Kidney epithelial cell (primary cell): ENCODE measurements at regions not wholly inside any gene's neighbourhood (a gene's known extent, or its start where the extent isn't known, plus 50 kb on each side); places are given as distances from the start of the nearest gene placed in this dataset.
A peak's percentile ranks its signal among the peaks of the same experiment; 100 is the strongest.

Experiments used
- DNase-seq: peaks from one replicate; pipeline ENCODE4 v3.0.0-alpha.2; 2010; ENCODE audit warnings: low read depth
- H3K27me3 ChIP-seq: 2 replicates; pipeline ENCODE4 v1.6.0; 2011; ENCODE audit warnings: low read length; ENCODE audit not compliant: control insufficient read depth, insufficient read depth
- H3K36me3 ChIP-seq: 2 replicates; pipeline ENCODE4 v1.5.1; 2011; ENCODE audit warnings: low read length; ENCODE audit not compliant: control insufficient read depth, insufficient read depth
- H3K4me3 ChIP-seq: 2 replicates; pipeline ENCODE4 v1.5.1; 2011; ENCODE audit warnings: low read depth, mild to moderate bottlenecking, control low read depth, low read length
- CTCF ChIP-seq: IDR thresholded peaks from 2 replicates; pipeline ENCODE4 v1.5.1; 2011; ENCODE audit warnings: mild to moderate bottlenecking, moderate library complexity, low read length, control low read depth, inconsistent platforms; ENCODE audit not compliant: insufficient read depth, poor library complexity, severe bottlenecking

- TF ChIP-seq CTCF: no peak
- no peak overlapping the region for H3K4me3 ChIP-seq
- no peaks in the 10 kb centered on the region for H3K36me3 ChIP-seq
- DNase-seq: no peak
- H3K27me3 ChIP-seq: no peaks in the 10 kb centered on the region
These were observed 318.6 kb upstream of the FAT1 start for GRCh38 chr4:187042251-187042650.

GRCh38 chr4:187046471-187046870 is 322.8 kb upstream of the FAT1 start:
- no peak for TF ChIP-seq CTCF
- Histone ChIP-seq H3K4me3 (no peak overlapping the region), H3K27me3 (no peaks in the 10 kb centered on the region), H3K36me3 (no peaks in the 10 kb centered on the region)
- DNase-seq: no peak

- TF ChIP-seq CTCF: no peak
- Histone ChIP-seq H3K4me3 (no peak overlapping the region), H3K27me3 (no peaks in the 10 kb centered on the region), H3K36me3 (no peaks in the 10 kb centered on the region)
- peak; percentile 61 for DNase-seq
These were observed 335.4 kb upstream of the FAT1 start for GRCh38 chr4:187059021-187059420.

DNA sequence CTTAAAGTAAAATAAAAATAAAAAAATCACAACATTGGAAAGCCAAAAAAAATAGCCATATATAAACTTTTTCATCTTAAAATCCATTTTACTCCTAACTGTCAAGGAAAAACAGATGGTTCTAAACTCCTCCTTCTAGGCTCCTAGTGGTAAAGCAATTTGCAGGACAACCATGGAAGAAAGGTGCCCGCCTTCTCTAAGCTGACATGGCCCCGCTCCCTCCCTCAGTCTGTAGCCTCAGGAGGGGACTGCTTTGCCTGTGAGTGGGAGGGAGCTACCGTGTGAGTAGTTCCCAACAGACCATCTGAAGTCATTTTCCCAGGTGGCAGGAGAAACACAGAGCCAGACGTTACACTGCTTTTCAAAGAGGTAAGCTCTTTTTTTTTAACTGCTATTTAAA is 336.2 kb upstream of the FAT1 start:
- Histone ChIP-seq H3K36me3 (no peaks in the 10 kb centered on the region), H3K27me3 (no peaks in the 10 kb centered on the region), H3K4me3 (no peak overlapping the region)
- no peak for DNase-seq
- no peak for TF ChIP-seq CTCF

DNA sequence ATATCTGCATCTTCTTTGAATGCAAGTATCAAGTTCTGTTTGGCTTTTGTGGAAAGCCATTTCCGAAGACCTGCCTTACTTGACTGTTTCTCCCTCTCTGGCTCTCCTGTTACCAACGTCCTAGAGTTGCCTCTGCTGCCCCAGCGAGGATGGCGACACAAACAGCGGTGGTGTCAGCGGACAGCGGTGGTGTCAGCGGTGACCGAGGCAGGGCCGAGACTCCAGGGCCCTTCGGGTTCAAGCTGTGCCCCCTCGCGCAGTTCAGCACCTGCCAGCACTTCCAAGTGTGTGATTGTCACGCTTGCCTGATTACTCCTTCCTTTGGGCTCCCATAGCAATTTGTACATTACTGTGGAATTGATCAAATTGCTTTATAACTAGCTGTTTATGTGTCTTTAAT is 336.9 kb upstream of the FAT1 start:
- no peak for TF ChIP-seq CTCF
- Histone ChIP-seq H3K4me3 (no peak overlapping the region), H3K27me3 (no peaks in the 10 kb centered on the region), H3K36me3 (no peaks in the 10 kb centered on the region)
- DNase-seq: no peak

GRCh38 chr4:187063251-187063650 is 339.6 kb upstream of the FAT1 start:
- Histone ChIP-seq H3K27me3 (no peaks in the 10 kb centered on the region), H3K36me3 (no peaks in the 10 kb centered on the region), H3K4me3 (no peak overlapping the region)
- TF ChIP-seq CTCF: no peak
- DNase-seq: no peak
